ENCODE measurements at regions not wholly inside any gene's neighbourhood (a gene's known extent, or its start where the extent isn't known, plus 50 kb on each side); places are given as distances from the start of the nearest gene placed in this dataset.

DNA sequence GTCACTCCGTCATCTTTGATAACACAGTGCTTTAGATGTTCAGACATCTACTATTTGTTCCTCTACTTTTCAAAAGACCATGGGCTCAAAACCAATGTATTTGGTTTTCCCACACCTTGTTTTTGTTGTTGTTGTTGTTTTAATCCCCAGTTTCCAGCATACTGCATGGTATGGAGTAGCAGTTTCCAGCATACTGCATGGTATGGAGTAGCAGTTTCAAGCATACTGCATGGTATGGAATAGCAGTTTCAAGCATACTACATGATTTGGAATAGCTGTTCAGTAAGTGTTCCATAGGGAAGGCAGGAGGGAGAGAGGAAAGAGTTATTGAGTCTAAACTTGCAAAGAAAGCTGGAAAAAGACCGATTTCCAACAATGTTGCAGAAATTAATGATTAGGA lies 314.3 kb upstream of the PRKCQ start:
- no peak for ATAC-seq
- Histone ChIP-seq H3K36me3 (ENCODE audit: control insufficient read depth in 1 of 2, insufficient read depth in 2 of 2, low read length in 2 of 2) (no peaks in the 10 kb centered on the region), H3K27ac (ENCODE audit: low read depth, low read length) (no peak overlapping the region), H3K4me3 (replicated peaks in 1 of 2; ENCODE audit: low read depth in 1 of 2, low read length in 2 of 2) (no peak overlapping the region), H3K9me2 (ENCODE audit: insufficient read depth) (no peaks in the 10 kb centered on the region), H4K20me1 (ENCODE audit: insufficient read depth) (no peaks in the 10 kb centered on the region), H3K9ac (ENCODE audit: low read length) (no peak overlapping the region), H3K79me2 (ENCODE audit: insufficient read depth, low read length) (no peaks in the 10 kb centered on the region), H3K4me1 (ENCODE audit: control insufficient read depth in 1 of 2, insufficient read depth in 2 of 2, low read length in 2 of 2) (no peaks in the 10 kb centered on the region), H2AFZ (ENCODE audit: low read depth, low read length, poor library complexity, severe bottlenecking) (no peak overlapping the region), H3K4me2 (ENCODE audit: low read length) (no peak overlapping the region), H3K27me3 (ENCODE audit: insufficient read depth, low read length) (peaks cover 24% of the 10 kb centered on the region), H3K9me3 (ENCODE audit: control insufficient read depth in 1 of 2, insufficient read depth in 1 of 2, low read depth in 1 of 2, low read length in 2 of 2) (no peaks in the 10 kb centered on the region)
- RAD21 ChIA-PET (ENCODE audit: low non-redundant PET in 1 of 2, low total read pairs in 2 of 2, uncharacterized antibody in 2 of 2, unreplicated experiment in 2 of 2), result no interaction called here
- no TSS peak for BruUV-seq (replicated peaks)
- CTCF ChIA-PET, result no interaction called here
- intact Hi-C loops (cut with micrococcal nuclease), result no loop called here
- DNase-seq (ENCODE audit: low read depth, low spot score), result no peak
- POLR2A ChIA-PET, result no interaction called here
- TF ChIP-seq FOSL1 (IDR thresholded peaks at IDR 0.05; ENCODE audit: low read depth) (no peak), EGR1 (IDR thresholded peaks at IDR 0.05; ENCODE audit: low read depth) (no peak), SP1 (IDR thresholded peaks at IDR 0.05; ENCODE audit: low read depth) (no peak), POLR2A (IDR thresholded peaks at IDR 0.05; ENCODE audit: borderline replicate concordance, extremely low read depth, insufficient read depth, insufficient read length) (no peak)

DNA sequence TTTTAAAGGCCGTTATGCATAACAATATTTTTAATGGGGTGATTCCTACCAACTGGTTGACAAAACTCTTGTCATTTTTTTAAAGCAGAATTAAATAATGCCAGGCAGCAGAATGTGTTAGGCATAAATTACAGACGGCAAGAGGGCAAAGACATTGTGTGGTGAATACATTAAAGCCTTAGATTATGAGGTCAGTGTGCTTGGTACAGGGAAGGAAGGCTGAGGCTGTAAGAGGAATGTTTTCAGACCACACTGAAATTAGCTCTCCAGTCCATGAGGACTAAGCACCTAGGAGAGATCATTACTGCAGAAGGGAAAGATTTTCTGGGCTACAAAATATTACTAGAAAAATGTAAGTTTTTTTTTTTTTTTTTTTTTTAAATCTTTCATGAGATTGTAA lies 312.8 kb upstream of the PRKCQ start:
- no peak overlapping the region for H3K9ac ChIP-seq (ENCODE audit: low read length)
- DNase-seq (ENCODE audit: low read depth, low spot score) (no peak), ATAC-seq (no peak)
- POLR2A ChIA-PET, result no interaction called here
- H3K4me1 ChIP-seq (ENCODE audit: control insufficient read depth in 1 of 2, insufficient read depth in 2 of 2, low read length in 2 of 2), result no peaks in the 10 kb centered on the region
- H3K27ac ChIP-seq (ENCODE audit: low read depth, low read length), result no peak overlapping the region
- H3K36me3 ChIP-seq (ENCODE audit: control insufficient read depth in 1 of 2, insufficient read depth in 2 of 2, low read length in 2 of 2), result no peaks in the 10 kb centered on the region
- H3K9me3 ChIP-seq (ENCODE audit: control insufficient read depth in 1 of 2, insufficient read depth in 1 of 2, low read depth in 1 of 2, low read length in 2 of 2), result no peaks in the 10 kb centered on the region
- no peaks in the 10 kb centered on the region for H4K20me1 ChIP-seq (ENCODE audit: insufficient read depth)
- H3K4me3 ChIP-seq (replicated peaks in 1 of 2; ENCODE audit: low read depth in 1 of 2, low read length in 2 of 2), result no peak overlapping the region
- BruUV-seq (replicated peaks), result no TSS peak
- peaks cover 25% of the 10 kb centered on the region for H3K27me3 ChIP-seq (ENCODE audit: insufficient read depth, low read length)
- H3K4me2 ChIP-seq (ENCODE audit: low read length), result no peak overlapping the region
- no peak overlapping the region for H2AFZ ChIP-seq (ENCODE audit: low read depth, low read length, poor library complexity, severe bottlenecking)
- no peaks in the 10 kb centered on the region for H3K79me2 ChIP-seq (ENCODE audit: insufficient read depth, low read length)
- H3K9me2 ChIP-seq (ENCODE audit: insufficient read depth), result no peaks in the 10 kb centered on the region
- intact Hi-C loops (cut with micrococcal nuclease), result no loop called here
- RAD21 ChIA-PET (ENCODE audit: low non-redundant PET in 1 of 2, low total read pairs in 2 of 2, uncharacterized antibody in 2 of 2, unreplicated experiment in 2 of 2), result interaction anchor here in 1 of 2 experiments (0.7 kb wide), 1 partner anchor 24 kb away, joined by 5 read pairs; no protein-coding TSS in a partner anchor
- CTCF ChIA-PET, result interaction anchor here (0.6 kb wide), 2 partner anchors 23 to 992 kb away, joined by 3 to 4 read pairs; no protein-coding TSS in a partner anchor
- TF ChIP-seq ZNF274 (IDR thresholded peaks at IDR 0.05; ENCODE audit: low read depth, low read length), result no peak
- TF ChIP-seq, protein P1, sequence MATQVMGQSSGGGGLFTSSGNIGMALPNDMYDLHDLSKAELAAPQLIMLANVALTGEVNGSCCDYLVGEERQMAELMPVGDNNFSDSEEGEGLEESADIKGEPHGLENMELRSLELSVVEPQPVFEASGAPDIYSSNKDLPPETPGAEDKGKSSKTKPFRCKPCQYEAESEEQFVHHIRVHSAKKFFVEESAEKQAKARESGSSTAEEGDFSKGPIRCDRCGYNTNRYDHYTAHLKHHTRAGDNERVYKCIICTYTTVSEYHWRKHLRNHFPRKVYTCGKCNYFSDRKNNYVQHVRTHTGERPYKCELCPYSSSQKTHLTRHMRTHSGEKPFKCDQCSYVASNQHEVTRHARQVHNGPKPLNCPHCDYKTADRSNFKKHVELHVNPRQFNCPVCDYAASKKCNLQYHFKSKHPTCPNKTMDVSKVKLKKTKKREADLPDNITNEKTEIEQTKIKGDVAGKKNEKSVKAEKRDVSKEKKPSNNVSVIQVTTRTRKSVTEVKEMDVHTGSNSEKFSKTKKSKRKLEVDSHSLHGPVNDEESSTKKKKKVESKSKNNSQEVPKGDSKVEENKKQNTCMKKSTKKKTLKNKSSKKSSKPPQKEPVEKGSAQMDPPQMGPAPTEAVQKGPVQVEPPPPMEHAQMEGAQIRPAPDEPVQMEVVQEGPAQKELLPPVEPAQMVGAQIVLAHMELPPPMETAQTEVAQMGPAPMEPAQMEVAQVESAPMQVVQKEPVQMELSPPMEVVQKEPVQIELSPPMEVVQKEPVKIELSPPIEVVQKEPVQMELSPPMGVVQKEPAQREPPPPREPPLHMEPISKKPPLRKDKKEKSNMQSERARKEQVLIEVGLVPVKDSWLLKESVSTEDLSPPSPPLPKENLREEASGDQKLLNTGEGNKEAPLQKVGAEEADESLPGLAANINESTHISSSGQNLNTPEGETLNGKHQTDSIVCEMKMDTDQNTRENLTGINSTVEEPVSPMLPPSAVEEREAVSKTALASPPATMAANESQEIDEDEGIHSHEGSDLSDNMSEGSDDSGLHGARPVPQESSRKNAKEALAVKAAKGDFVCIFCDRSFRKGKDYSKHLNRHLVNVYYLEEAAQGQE (IDR thresholded peaks at IDR 0.05; ENCODE audit: low read depth), result no peak
- TF ChIP-seq, protein P2, sequence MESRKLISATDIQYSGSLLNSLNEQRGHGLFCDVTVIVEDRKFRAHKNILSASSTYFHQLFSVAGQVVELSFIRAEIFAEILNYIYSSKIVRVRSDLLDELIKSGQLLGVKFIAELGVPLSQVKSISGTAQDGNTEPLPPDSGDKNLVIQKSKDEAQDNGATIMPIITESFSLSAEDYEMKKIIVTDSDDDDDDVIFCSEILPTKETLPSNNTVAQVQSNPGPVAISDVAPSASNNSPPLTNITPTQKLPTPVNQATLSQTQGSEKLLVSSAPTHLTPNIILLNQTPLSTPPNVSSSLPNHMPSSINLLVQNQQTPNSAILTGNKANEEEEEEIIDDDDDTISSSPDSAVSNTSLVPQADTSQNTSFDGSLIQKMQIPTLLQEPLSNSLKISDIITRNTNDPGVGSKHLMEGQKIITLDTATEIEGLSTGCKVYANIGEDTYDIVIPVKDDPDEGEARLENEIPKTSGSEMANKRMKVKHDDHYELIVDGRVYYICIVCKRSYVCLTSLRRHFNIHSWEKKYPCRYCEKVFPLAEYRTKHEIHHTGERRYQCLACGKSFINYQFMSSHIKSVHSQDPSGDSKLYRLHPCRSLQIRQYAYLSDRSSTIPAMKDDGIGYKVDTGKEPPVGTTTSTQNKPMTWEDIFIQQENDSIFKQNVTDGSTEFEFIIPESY (IDR thresholded peaks at IDR 0.05; ENCODE audit: extremely low read depth, insufficient replicate concordance, low read length), result no peak
- TF ChIP-seq CBX3 (IDR thresholded peaks at IDR 0.05; ENCODE audit: low read depth), result no peak
- no peak for TF ChIP-seq SRF (IDR thresholded peaks at IDR 0.05; ENCODE audit: low read depth)
- no peak for TF ChIP-seq TCF7L2 (IDR thresholded peaks at IDR 0.05; ENCODE audit: borderline replicate concordance, extremely low read depth, insufficient read depth, insufficient read length)
- TF ChIP-seq EGR1 (IDR thresholded peaks at IDR 0.05; ENCODE audit: low read depth), result no peak
- no peak for TF ChIP-seq SP1 (IDR thresholded peaks at IDR 0.05; ENCODE audit: low read depth)
- TF ChIP-seq, protein P3, sequence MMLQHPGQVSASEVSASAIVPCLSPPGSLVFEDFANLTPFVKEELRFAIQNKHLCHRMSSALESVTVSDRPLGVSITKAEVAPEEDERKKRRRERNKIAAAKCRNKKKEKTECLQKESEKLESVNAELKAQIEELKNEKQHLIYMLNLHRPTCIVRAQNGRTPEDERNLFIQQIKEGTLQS (IDR thresholded peaks at IDR 0.05), result no peak
- TF ChIP-seq ZFX (IDR thresholded peaks at IDR 0.05), result no peak
- TF ChIP-seq EZH2phosphoT487 (IDR thresholded peaks at IDR 0.05; ENCODE audit: borderline replicate concordance), result no peak
- TF ChIP-seq EZH2 (IDR thresholded peaks at IDR 0.05), result no peak
- TF ChIP-seq SIN3A (IDR thresholded peaks at IDR 0.05; ENCODE audit: low read depth), result no peak

Data from HCT116 (cell line).